ENCODE measurements at regions not wholly inside any gene's neighbourhood (a gene's known extent, or its start where the extent isn't known, plus 50 kb on each side); places are given as distances from the start of the nearest gene placed in this dataset.

- no peak for TF ChIP-seq CTCF (conservative IDR thresholded peaks at IDR 0.05)
- no peak for TF ChIP-seq EZH2 (IDR thresholded peaks at IDR 0.05; ENCODE audit: low read depth)
These were observed 117.7 kb upstream of the MBL2 start for GRCh38 chr10:52890281-52890680.
